Vagina (tissue), 2 donors: ENCODE measurements at regions not wholly inside any gene's neighbourhood (a gene's known extent, or its start where the extent isn't known, plus 50 kb on each side); places are given as distances from the start of the nearest gene placed in this dataset.

Source experiments
- POLR2A ChIP-seq, 2 donors: fragments of 450-650 bp; IDR thresholded peaks; one replicate each; pipeline ENCODE4 v1.6.1; 2017; ENCODE audit warnings: antibody characterized with exemption in 2 of 2, mild to moderate bottlenecking in 2 of 2, moderate library complexity in 2 of 2
- POLR2AphosphoS5 ChIP-seq, 2 donors: sonication (generic); formaldehyde crosslinking; IDR thresholded peaks; one replicate each; pipeline ENCODE4 v1.9.0; 2017; ENCODE audit warnings: antibody characterized with exemption in 2 of 2, mild to moderate bottlenecking in 2 of 2, low read depth in 1 of 2; ENCODE audit not compliant: insufficient read depth in 1 of 2
- TF ChIP-seq, protein P1 (sequence below), 3 experiments: fragments of 450-650 bp in 2 of 3; fragments of 200-600 bp in 1 of 3; sonication (generic) in 1 of 3; IDR thresholded peaks; one replicate each; pipeline ENCODE4 v1.5.1; 2017 to 2019; ENCODE audit warnings: antibody characterized with exemption in 3 of 3, mild to moderate bottlenecking in 2 of 3, moderate library complexity in 2 of 3

DNA sequence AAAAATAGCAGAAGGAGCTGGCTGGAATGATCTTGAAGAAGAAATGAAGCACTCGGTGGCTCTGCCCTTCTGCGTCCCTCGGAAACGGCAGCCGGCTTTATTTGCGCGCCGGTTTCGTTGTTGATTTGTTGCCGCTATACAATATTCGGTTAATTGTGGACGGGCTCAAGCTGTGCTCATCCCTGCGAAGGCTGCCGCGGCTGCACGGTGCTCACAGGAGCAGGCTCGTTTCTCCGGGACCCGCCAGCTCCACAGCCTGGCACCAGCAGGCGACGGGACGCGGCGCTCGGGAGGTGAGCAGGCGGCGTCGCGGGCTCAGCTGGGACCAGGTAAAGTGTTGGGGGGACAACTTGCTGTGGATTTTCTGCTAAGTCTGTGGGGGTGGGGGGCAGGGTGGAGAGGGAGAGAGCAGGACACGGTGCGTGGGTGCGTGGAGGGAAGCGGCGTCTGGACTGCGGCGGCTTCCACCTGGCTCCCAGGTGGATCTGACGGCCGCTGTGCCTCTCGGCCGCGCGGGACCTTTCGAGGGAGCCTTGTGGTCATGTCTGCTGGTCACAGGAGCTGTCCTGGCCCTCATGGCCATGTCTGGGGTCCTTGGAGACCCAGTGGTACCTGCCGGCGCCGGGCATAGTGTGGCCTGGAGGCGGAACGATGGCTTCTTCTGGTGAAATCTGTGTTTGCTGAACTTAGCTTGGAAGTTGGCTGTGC lies 90.9 kb downstream of the TEX29 start:
- TF ChIP-seq, protein P1, sequence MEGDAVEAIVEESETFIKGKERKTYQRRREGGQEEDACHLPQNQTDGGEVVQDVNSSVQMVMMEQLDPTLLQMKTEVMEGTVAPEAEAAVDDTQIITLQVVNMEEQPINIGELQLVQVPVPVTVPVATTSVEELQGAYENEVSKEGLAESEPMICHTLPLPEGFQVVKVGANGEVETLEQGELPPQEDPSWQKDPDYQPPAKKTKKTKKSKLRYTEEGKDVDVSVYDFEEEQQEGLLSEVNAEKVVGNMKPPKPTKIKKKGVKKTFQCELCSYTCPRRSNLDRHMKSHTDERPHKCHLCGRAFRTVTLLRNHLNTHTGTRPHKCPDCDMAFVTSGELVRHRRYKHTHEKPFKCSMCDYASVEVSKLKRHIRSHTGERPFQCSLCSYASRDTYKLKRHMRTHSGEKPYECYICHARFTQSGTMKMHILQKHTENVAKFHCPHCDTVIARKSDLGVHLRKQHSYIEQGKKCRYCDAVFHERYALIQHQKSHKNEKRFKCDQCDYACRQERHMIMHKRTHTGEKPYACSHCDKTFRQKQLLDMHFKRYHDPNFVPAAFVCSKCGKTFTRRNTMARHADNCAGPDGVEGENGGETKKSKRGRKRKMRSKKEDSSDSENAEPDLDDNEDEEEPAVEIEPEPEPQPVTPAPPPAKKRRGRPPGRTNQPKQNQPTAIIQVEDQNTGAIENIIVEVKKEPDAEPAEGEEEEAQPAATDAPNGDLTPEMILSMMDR (IDR thresholded peaks at IDR 0.05) = no peak
- TF ChIP-seq POLR2AphosphoS5 (IDR thresholded peaks at IDR 0.05; ENCODE audit: insufficient read depth in 1 of 2, low read depth in 1 of 2) = no peak
- no peak for TF ChIP-seq POLR2A (IDR thresholded peaks at IDR 0.05)
